HepG2 (cell line): ENCODE measurements at regions not wholly inside any gene's neighbourhood (a gene's known extent, or its start where the extent isn't known, plus 50 kb on each side); places are given as distances from the start of the nearest gene placed in this dataset.
"Not testable (repeated sequence)": the region's sequence is repeated elsewhere in the genome, so short reads cannot be mapped to it uniquely, and the experiment has no call there.

Source experiments
- ATAC-seq: fragments of 200-7000 bp; cut with Tn5 transposase; 3 replicates; pipeline ENCODE4 v1.9.1; 2020; ENCODE audit warnings: mild to moderate bottlenecking, moderate library complexity
- BruUV-seq: library from RNA; stranded (reverse); fragments of 400-500 nt; replicated peaks from 2 replicates; lab custom pipeline; 2021; lab: Mats Ljungman, UMichigan
- CTCF ChIA-PET: fragments of 300-600 bp; formaldehyde crosslinking; extraction: SDS; loops from one replicate; lab custom pipeline; 2021; ENCODE audit warnings: low total read pairs, inconsistent platforms, low intra/inter-chr PET ratio; lab: Yijun Ruan, JAX
- POLR2A ChIA-PET: fragments of 350-600 bp; sonication (Branson Sonifier 250); formaldehyde crosslinking; loops from one replicate; lab custom pipeline; 2020; ENCODE audit warnings: antibody characterized with exemption, inconsistent platforms; lab: Yijun Ruan, JAX
- DNase-seq: peaks from one replicate; pipeline ENCODE4 v3.0.0-alpha.2; 2015; ENCODE audit warnings: low spot score
- FAIRE-seq: peaks from 3 replicates; lab custom pipeline; 2011; peaks lifted over from hg19 to GRCh38; lab: Jason Lieb, UNC
- H2AFZ ChIP-seq: one replicate; pipeline ENCODE4 v1.6.1; 2011; ENCODE audit warnings: low read length, inconsistent platforms
- H3K27ac ChIP-seq: fragments of 300-600 bp; 3 replicates; pipeline ENCODE4 v1.8.0; 2011; ENCODE audit warnings: mixed run types, mild to moderate bottlenecking, mixed read lengths, low read length, inconsistent platforms; ENCODE audit not compliant: insufficient read depth; ENCODE audit errors: extremely low read length
- H3K27me3 ChIP-seq, 2 experiments: fragments of 200-600 bp in 1 of 2; 2 replicates in 1 of 2; 3 replicates in 1 of 2; pipeline versions ENCODE4 v1.6.0 to v1.8.0; 2011; ENCODE audit warnings: low read length in 2 of 2, mild to moderate bottlenecking in 2 of 2, moderate library complexity in 2 of 2, inconsistent platforms in 1 of 2; ENCODE audit not compliant: insufficient read depth in 2 of 2, control insufficient read depth in 1 of 2
- H3K36me3 ChIP-seq, 2 experiments: fragments of 200-600 bp in 1 of 2; replicated peaks in 1 of 2; 2 replicates in 1 of 2; 3 replicates in 1 of 2; pipeline versions ENCODE4 v1.5.1 to v1.8.0; 2011; ENCODE audit warnings: low read length in 2 of 2, inconsistent platforms in 1 of 2; ENCODE audit not compliant: insufficient read depth in 2 of 2, control insufficient read depth in 1 of 2
- H3K4me1 ChIP-seq: 2 replicates; pipeline ENCODE4 v1.5.1; 2012; ENCODE audit warnings: low read length, inconsistent platforms; ENCODE audit not compliant: insufficient read depth
- H3K4me2 ChIP-seq: 2 replicates; pipeline ENCODE4 v1.6.0; 2011; ENCODE audit warnings: low read depth, low read length, inconsistent platforms
- H3K4me3 ChIP-seq, 3 experiments: fragments of 200-600 bp in 1 of 3; sonication (generic), shearing (Covaris generic) in 1 of 3; replicated peaks in 1 of 3; 2 replicates each; pipeline ENCODE4 v1.5.1; 2011 to 2016; ENCODE audit warnings: low read length in 3 of 3, inconsistent platforms in 2 of 3, low read depth in 2 of 3, mild to moderate bottlenecking in 2 of 3, control low read depth in 1 of 3, mixed read lengths in 1 of 3; ENCODE audit not compliant: insufficient read depth in 1 of 3
- H3K79me2 ChIP-seq: one replicate; pipeline ENCODE4 v1.6.1; 2011; ENCODE audit warnings: low read length, inconsistent platforms; ENCODE audit not compliant: insufficient read depth
- H3K9ac ChIP-seq: 2 replicates; pipeline ENCODE4 v1.6.0; 2011; ENCODE audit warnings: mild to moderate bottlenecking, low read depth, low read length, inconsistent platforms; ENCODE audit not compliant: insufficient read depth
- H3K9me3 ChIP-seq: 2 replicates; pipeline ENCODE4 v1.5.1; 2012; ENCODE audit warnings: mild to moderate bottlenecking, low read length
- H4K20me1 ChIP-seq: 2 replicates; pipeline ENCODE4 v1.6.0; 2011; ENCODE audit warnings: inconsistent platforms, mild to moderate bottlenecking, low read length, moderate library complexity; ENCODE audit not compliant: insufficient read depth
- LCORL ChIP-seq, 2 experiments: fragments of 450-650 bp in 1 of 2; sonication (generic) in 1 of 2; formaldehyde crosslinking in 1 of 2; IDR thresholded peaks; 2 replicates each; pipeline versions ENCODE4 v1.5.0 to v1.6.1; 2017 to 2020; ENCODE audit warnings: antibody characterized with exemption in 1 of 2, missing genetic modification reagents in 1 of 2
- ZNF230 ChIP-seq: sonication (generic); formaldehyde crosslinking; IDR thresholded peaks from 2 replicates; pipeline ENCODE4 v1.4.0; 2020; ENCODE audit warnings: mild to moderate bottlenecking, missing genetic modification reagents
- ZNF484 ChIP-seq: sonication (generic); formaldehyde crosslinking; IDR thresholded peaks from 2 replicates; pipeline ENCODE4 v1.5.1; 2020; ENCODE audit warnings: mild to moderate bottlenecking, low read depth, missing genetic modification reagents, borderline replicate concordance
- ZNF713 ChIP-seq: sonication (generic); formaldehyde crosslinking; IDR thresholded peaks from 2 replicates; pipeline ENCODE4 v1.4.0; 2020; ENCODE audit warnings: mild to moderate bottlenecking, missing genetic modification reagents
- WGBS: methylation state at CpG from one replicate; pipeline ENCODE4 v1.1.6; 2017; ENCODE audit warnings: low lambda C conversion rate; 5-methylcytosine and 5-hydroxymethylcytosine counted together
- in situ Hi-C: cut with HindIII; loops from 2 replicates; pipeline ENCODE4 v1.10.0; 2017; ENCODE audit warnings: low pct_unique_long_range_greater_than_20kb; ENCODE audit not compliant: extremely low pct_ligation_motif_present
- intact Hi-C: fragments of 100-400 bp; cut with micrococcal nuclease; formaldehyde crosslinking; loops from one replicate; pipeline ENCODE4 v1.10.0; 2022; ENCODE audit not compliant: unreplicated experiment
- TF ChIP-seq, protein P1 (sequence below): sonication (generic); formaldehyde crosslinking; IDR thresholded peaks from 2 replicates; pipeline ENCODE4 v1.5.0; 2020; ENCODE audit warnings: missing genetic modification reagents

DNA sequence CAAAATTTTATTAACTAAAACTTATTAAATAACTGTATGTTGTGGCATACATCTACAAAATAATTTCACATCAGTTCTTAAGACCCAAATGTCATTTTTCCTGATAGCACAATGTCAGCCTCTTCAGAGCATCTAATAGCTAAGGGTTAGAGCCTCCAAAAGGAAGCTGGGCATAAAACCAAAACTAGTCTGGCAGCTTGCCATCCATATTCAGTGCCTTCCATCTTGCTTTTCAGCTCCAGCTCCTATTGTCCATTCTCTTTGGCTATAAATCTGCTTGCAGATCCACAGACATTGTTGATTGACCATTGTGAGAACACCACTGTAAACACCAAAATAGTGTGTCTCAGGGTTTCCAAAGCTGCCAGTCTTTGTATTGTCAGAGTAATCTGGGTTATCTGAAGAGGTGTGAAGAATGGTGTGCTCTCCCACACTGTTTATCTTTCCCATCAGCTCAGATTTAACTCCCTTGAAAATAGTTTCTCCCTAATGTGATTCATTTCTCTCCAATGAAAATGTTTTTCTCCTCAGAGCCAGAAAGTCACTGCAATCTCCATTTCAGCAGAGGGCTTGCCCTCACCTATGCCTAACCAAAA, 154.8 kb upstream of the KCNQ5 start:
- Histone ChIP-seq H3K27me3 (no peaks in the 10 kb centered on the region), H2AFZ (no peak overlapping the region), H3K4me1 (no peaks in the 10 kb centered on the region), H4K20me1 (no peaks in the 10 kb centered on the region), H3K27ac (no peak overlapping the region)
- BruUV-seq, result no TSS peak
- POLR2A ChIA-PET, result no interaction called here
- FAIRE-seq, result no peak
- TF ChIP-seq ZNF230 (CRISPR knock-in tag) (no peak), ZNF484 (no peak), ZNF713 (CRISPR knock-in tag) (no peak), LCORL (IDR thresholded peaks at IDR 0.05) (no peak), LCORL (CRISPR knock-in tag; IDR thresholded peaks at IDR 0.05) (no peak)
- TF ChIP-seq, protein P1, sequence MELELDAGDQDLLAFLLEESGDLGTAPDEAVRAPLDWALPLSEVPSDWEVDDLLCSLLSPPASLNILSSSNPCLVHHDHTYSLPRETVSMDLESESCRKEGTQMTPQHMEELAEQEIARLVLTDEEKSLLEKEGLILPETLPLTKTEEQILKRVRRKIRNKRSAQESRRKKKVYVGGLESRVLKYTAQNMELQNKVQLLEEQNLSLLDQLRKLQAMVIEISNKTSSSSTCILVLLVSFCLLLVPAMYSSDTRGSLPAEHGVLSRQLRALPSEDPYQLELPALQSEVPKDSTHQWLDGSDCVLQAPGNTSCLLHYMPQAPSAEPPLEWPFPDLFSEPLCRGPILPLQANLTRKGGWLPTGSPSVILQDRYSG (CRISPR knock-in tag), result no peak
- TF ChIP-seq, all 625 proteins: peak for 0
- DNase-seq (no peak), ATAC-seq (no peak)
- in situ Hi-C loops (no loop called here), intact Hi-C loops (no loop called here)
- no peak overlapping the region for H3K4me3 ChIP-seq
- no peaks in the 10 kb centered on the region for H3K79me2 ChIP-seq
- H3K9ac ChIP-seq, result no peak overlapping the region
- H3K36me3 ChIP-seq, result no peaks in the 10 kb centered on the region
- CTCF ChIA-PET, result no interaction called here
- H3K9me3 ChIP-seq, result no peaks in the 10 kb centered on the region
- no peak overlapping the region for H3K4me2 ChIP-seq

DNA sequence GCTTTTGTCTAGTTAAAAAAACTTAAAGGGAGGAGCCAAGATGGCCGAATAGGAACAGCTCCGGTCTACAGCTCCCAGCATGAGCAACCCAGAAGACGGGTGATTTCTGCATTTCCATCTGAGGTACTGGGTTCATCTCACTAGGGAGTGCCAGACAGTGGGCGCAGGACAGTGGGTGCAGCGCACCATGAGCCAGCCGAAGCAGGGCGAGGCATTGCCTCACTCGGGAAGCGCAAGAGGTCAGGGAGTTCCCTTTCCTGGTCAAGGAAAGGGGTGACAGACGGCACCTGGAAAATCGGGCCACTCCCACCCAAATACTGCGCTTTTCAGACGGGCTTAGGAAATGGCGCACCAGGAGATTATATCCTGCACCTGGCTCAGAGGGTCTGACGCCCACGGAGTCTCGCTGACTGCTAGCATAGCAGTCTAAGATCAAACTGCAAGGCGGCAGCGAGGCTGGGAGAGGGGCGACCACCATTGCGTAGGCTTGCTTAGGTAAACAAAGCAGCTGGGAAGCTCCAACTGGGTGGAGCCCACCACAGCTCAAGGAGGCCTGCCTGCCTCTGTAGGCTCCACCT, 152.4 kb upstream of the KCNQ5 start:
- in situ Hi-C loops, H3K79me2 ChIP-seq, ATAC-seq, H3K4me1 ChIP-seq, H3K4me2 ChIP-seq, H3K9me3 ChIP-seq, DNase-seq, H3K4me3 ChIP-seq, BruUV-seq, POLR2A ChIA-PET, H3K36me3 ChIP-seq, intact Hi-C loops, CTCF ChIA-PET, H3K27me3 ChIP-seq, H4K20me1 ChIP-seq, FAIRE-seq, H3K9ac ChIP-seq, H3K27ac ChIP-seq, H2AFZ ChIP-seq: not testable (repeated sequence)
- 41% methylated on average over 3 of the region's 21 CpGs for WGBS
